SU-DHL-6 (cell line): ENCODE measurements at regions not wholly inside any gene's neighbourhood (a gene's known extent, or its start where the extent isn't known, plus 50 kb on each side); places are given as distances from the start of the nearest gene placed in this dataset.

ENCODE experiments used
- H2AFZ ChIP-seq: fragments of 200-600 bp; sonication (generic); 2 replicates; pipeline ENCODE4 v1.6.1; 2014; ENCODE audit warnings: low read depth, mild to moderate bottlenecking, moderate library complexity, mixed read lengths, antibody characterized with exemption, low read length; ENCODE audit not compliant: severe bottlenecking
- H3F3A ChIP-seq: fragments of 200-600 bp; shearing (Covaris generic); 2 replicates; pipeline ENCODE4 v1.6.0; 2016; ENCODE audit warnings: antibody characterized with exemption, mild to moderate bottlenecking; ENCODE audit not compliant: insufficient read depth
- H3K27ac ChIP-seq: fragments of 200-600 bp; sonication (generic); 2 replicates; pipeline ENCODE4 v1.5.1; 2016; ENCODE audit warnings: low read depth, mild to moderate bottlenecking, low read length, moderate library complexity, mixed read lengths
- H3K27me3 ChIP-seq: fragments of 200-600 bp; sonication (generic), shearing (Covaris generic); 2 replicates; pipeline ENCODE4 v1.6.0; 2014; ENCODE audit warnings: mild to moderate bottlenecking, low read length
- H3K36me3 ChIP-seq: fragments of 200-600 bp; sonication (generic); 2 replicates; pipeline ENCODE4 v1.6.1; 2014; ENCODE audit warnings: mild to moderate bottlenecking, low read length, mixed read lengths
- H3K4me2 ChIP-seq: fragments of 300-600, 200-600 bp; shearing (Covaris generic), sonication (generic); 2 replicates; pipeline ENCODE4 v1.6.0; 2014; ENCODE audit warnings: low read length, low read depth, mild to moderate bottlenecking; ENCODE audit not compliant: poor library complexity, severe bottlenecking
- H3K4me3 ChIP-seq: fragments of 200-600 bp; sonication (generic); 2 replicates; pipeline ENCODE4 v1.5.1; 2014; ENCODE audit warnings: antibody characterized with exemption, low read length, mild to moderate bottlenecking, mixed read lengths; ENCODE audit not compliant: insufficient read depth, poor library complexity, severe bottlenecking
- H3K79me2 ChIP-seq: fragments of 200-600 bp; sonication (generic); 2 replicates; pipeline ENCODE4 v1.6.1; 2014; ENCODE audit warnings: mild to moderate bottlenecking, low read length, moderate library complexity; ENCODE audit not compliant: insufficient read depth
- H3K9ac ChIP-seq: fragments of 200-600 bp; sonication (generic); 2 replicates; pipeline ENCODE4 v1.7.0; 2014; ENCODE audit warnings: mild to moderate bottlenecking, low read length
- H3K9me2 ChIP-seq: fragments of 200-600 bp; sonication (generic); replicated peaks from 2 replicates; pipeline ENCODE4 v1.6.1; 2014; ENCODE audit warnings: low read length; ENCODE audit not compliant: insufficient read depth
- H3K9me3 ChIP-seq: fragments of 200-600 bp; sonication (generic); 2 replicates; pipeline ENCODE4 v1.6.1; 2014; ENCODE audit warnings: low read length, mixed read lengths; ENCODE audit not compliant: insufficient read depth
- H4K20me1 ChIP-seq: fragments of 200-600 bp; sonication (generic); 2 replicates; pipeline ENCODE4 v1.6.1; 2014; ENCODE audit warnings: low read depth, mild to moderate bottlenecking, antibody characterized with exemption, low read length, moderate library complexity, mixed read lengths
- EZH2phosphoT487 ChIP-seq: fragments of 200-600 bp; sonication (generic), shearing (Covaris generic); conservative IDR thresholded peaks from 2 replicates; pipeline ENCODE4 v1.6.1; 2018; ENCODE audit warnings: mild to moderate bottlenecking, antibody characterized with exemption, low read length, moderate library complexity, mixed read lengths
- TF ChIP-seq, protein P1 (sequence below): fragments of 200-600 bp; sonication (generic); IDR thresholded peaks from one replicate; pipeline ENCODE4 v1.5.1; 2017; ENCODE audit warnings: antibody characterized with exemption, mild to moderate bottlenecking, low read length, moderate library complexity; ENCODE audit not compliant: insufficient read depth, poor library complexity, severe bottlenecking

DNA sequence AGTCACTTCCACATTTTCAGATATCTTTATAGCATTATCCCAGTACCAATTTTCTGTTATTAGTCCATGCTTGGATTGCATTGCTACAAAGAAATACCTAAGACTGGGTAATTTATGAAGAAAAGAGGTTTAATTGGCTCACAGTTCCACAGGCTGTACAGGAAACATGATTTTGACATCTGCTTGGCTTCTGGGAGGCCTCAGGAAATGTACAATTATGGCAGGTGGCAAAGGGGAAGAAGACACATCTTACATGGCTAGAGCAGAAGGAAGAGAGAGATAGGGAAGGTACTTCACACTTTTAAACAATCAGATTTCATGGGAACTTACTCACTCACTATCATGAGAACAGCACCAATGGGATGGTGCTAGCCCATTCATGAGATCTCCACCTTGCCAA, 172.3 kb upstream of the GPR149 start:
- no peaks in the 10 kb centered on the region for H3K79me2 ChIP-seq
- no peak overlapping the region for H3K4me2 ChIP-seq
- H4K20me1 ChIP-seq, result no peaks in the 10 kb centered on the region
- no peaks in the 10 kb centered on the region for H3K27me3 ChIP-seq
- H3F3A ChIP-seq, result no peaks in the 10 kb centered on the region
- TF ChIP-seq EZH2phosphoT487, result no peak
- TF ChIP-seq, protein P1, sequence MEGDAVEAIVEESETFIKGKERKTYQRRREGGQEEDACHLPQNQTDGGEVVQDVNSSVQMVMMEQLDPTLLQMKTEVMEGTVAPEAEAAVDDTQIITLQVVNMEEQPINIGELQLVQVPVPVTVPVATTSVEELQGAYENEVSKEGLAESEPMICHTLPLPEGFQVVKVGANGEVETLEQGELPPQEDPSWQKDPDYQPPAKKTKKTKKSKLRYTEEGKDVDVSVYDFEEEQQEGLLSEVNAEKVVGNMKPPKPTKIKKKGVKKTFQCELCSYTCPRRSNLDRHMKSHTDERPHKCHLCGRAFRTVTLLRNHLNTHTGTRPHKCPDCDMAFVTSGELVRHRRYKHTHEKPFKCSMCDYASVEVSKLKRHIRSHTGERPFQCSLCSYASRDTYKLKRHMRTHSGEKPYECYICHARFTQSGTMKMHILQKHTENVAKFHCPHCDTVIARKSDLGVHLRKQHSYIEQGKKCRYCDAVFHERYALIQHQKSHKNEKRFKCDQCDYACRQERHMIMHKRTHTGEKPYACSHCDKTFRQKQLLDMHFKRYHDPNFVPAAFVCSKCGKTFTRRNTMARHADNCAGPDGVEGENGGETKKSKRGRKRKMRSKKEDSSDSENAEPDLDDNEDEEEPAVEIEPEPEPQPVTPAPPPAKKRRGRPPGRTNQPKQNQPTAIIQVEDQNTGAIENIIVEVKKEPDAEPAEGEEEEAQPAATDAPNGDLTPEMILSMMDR, result no peak
- no peak overlapping the region for H3K9ac ChIP-seq
- H3K9me2 ChIP-seq, result no peaks in the 10 kb centered on the region
- H3K27ac ChIP-seq, result no peak overlapping the region
- H3K4me3 ChIP-seq, result no peak overlapping the region
- H2AFZ ChIP-seq, result no peak overlapping the region
- no peaks in the 10 kb centered on the region for H3K9me3 ChIP-seq
- no peaks in the 10 kb centered on the region for H3K36me3 ChIP-seq

DNA sequence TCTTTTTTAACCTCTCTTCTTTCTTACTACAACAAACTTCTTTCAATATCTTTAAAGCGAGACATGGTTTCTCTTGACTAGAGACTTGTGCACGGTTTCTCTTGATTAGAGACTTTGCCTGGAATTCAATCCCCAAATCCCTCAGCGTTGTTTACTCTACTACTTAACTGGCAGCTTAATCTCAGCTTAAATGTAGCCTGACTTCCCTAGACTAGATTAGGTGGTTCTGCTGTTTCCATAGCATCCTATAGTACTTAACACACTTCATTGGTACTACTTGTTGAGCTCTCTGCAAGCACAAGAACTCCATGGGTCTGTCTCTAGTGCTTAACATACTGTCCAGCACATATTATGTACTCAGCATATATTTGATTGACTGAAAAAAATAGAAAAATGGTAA, 168.2 kb upstream of the GPR149 start:
- H3K9me3 ChIP-seq, result no peaks in the 10 kb centered on the region
- TF ChIP-seq, protein P1, result no peak
- TF ChIP-seq EZH2phosphoT487, result no peak
- H3K9me2 ChIP-seq, result no peaks in the 10 kb centered on the region
- H3K4me2 ChIP-seq, result no peak overlapping the region
- no peak overlapping the region for H2AFZ ChIP-seq
- H3K79me2 ChIP-seq, result no peaks in the 10 kb centered on the region
- no peak overlapping the region for H3K4me3 ChIP-seq
- no peak overlapping the region for H3K27ac ChIP-seq
- H3K27me3 ChIP-seq, result no peaks in the 10 kb centered on the region
- no peaks in the 10 kb centered on the region for H3F3A ChIP-seq
- no peaks in the 10 kb centered on the region for H3K36me3 ChIP-seq
- no peak overlapping the region for H3K9ac ChIP-seq
- no peaks in the 10 kb centered on the region for H4K20me1 ChIP-seq

DNA sequence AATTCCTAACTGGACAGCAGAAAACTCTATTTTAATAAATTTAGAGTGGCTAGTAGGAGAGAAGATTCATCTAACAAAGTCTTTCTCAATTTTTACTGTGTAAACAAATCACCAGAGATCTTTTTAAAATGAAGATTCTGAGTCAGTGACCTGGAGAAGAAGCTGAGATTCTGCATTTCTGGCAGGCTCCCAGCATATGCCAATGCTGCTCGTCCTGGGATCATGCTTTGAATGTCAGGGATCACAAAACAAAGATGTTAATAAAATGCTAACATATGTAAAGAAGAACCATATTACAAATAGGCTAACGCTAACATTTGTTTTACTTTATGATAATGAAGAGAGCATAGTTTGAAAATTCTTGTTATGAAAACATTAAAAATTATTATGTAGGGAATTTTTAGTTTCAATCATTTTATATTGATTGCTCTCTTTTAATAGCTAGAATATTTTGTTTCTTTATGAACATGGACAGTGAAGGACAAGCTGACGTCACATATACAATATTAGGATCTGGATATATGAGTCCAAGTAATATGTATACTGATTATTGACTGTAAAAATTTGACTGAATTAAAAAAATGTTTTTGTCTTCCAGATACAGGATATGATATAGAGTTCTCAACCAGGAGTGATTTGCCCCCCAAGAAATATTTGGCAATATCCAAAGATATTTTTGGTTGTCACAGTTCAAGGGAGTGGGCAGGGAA, 160.8 kb upstream of the GPR149 start:
- Histone ChIP-seq H3K9me2 (no peaks in the 10 kb centered on the region), H3K27me3 (no peaks in the 10 kb centered on the region), H3K36me3 (no peaks in the 10 kb centered on the region), H3K9me3 (no peaks in the 10 kb centered on the region), H3K27ac (no peak overlapping the region), H4K20me1 (no peaks in the 10 kb centered on the region), H3K4me3 (no peak overlapping the region), H3F3A (no peaks in the 10 kb centered on the region), H2AFZ (no peak overlapping the region), H3K4me2 (no peak overlapping the region), H3K9ac (no peak overlapping the region), H3K79me2 (no peaks in the 10 kb centered on the region)
- TF ChIP-seq EZH2phosphoT487, result no peak
- TF ChIP-seq, protein P1, result no peak
